WTC11 (cell line): ENCODE measurements at regions not wholly inside any gene's neighbourhood (a gene's known extent, or its start where the extent isn't known, plus 50 kb on each side); places are given as distances from the start of the nearest gene placed in this dataset.

Experiments
- ATAC-seq: fragments of 200-7000 bp; cut with Tn5 transposase; 2 replicates; pipeline ENCODE4 v1.10.0; 2021; ENCODE audit warnings: mild to moderate bottlenecking, moderate library complexity
- CTCF ChIA-PET: fragments of 300-600 bp; sonication (Branson Sonifier 250); formaldehyde crosslinking; loops from one replicate; lab custom pipeline; 2021; ENCODE audit warnings: antibody characterized with exemption; lab: Charles Lee
- POLR2A ChIA-PET: fragments of 350-600 bp; sonication (Branson Sonifier 250); formaldehyde crosslinking; loops from one replicate; lab custom pipeline; 2021; ENCODE audit warnings: antibody characterized with exemption; lab: Charles Lee
- DNase-seq: peaks from one replicate; pipeline ENCODE4 v3.0.0; 2021; ENCODE audit warnings: low spot score
- H3K27ac Mint-ChIP-seq: 2 replicates; pipeline ENCODE4 v1.8.0; 2021; ENCODE audit warnings: mixed read lengths
- H3K27me3 Mint-ChIP-seq: 2 replicates; pipeline ENCODE4 v1.8.0; 2021; ENCODE audit warnings: low read depth, mild to moderate bottlenecking, moderate library complexity, mixed read lengths
- H3K36me3 Mint-ChIP-seq: 2 replicates; pipeline ENCODE4 v1.8.0; 2021; ENCODE audit warnings: mixed read lengths
- H3K4me1 Mint-ChIP-seq: 2 replicates; pipeline ENCODE4 v1.8.0; 2022; ENCODE audit warnings: mixed read lengths
- H3K4me3 Mint-ChIP-seq: 2 replicates; pipeline ENCODE4 v1.8.0; 2021; ENCODE audit warnings: mild to moderate bottlenecking, moderate library complexity, mixed read lengths
- H3K9me3 Mint-ChIP-seq: 2 replicates; pipeline ENCODE4 v1.8.0; 2021; ENCODE audit warnings: mixed read lengths
- ATF1 ChIP-seq: sonication (generic); formaldehyde crosslinking; IDR thresholded peaks from 2 replicates; pipeline ENCODE4 v1.8.1; 2023; ENCODE audit warnings: mild to moderate bottlenecking, moderate library complexity, missing genetic modification reagents
- CREB1 ChIP-seq: sonication (generic); formaldehyde crosslinking; IDR thresholded peaks from 2 replicates; pipeline ENCODE4 v1.8.0; 2023; ENCODE audit warnings: mild to moderate bottlenecking, missing genetic modification reagents
- CREM ChIP-seq: sonication (generic); formaldehyde crosslinking; IDR thresholded peaks from 2 replicates; pipeline ENCODE4 v1.8.1; 2022; ENCODE audit warnings: mild to moderate bottlenecking, missing genetic modification reagents, moderate library complexity
- HMGA2 ChIP-seq: fragments of 250-450 bp; sonication (Bioruptor Pico); IDR thresholded peaks from 2 replicates; pipeline ENCODE4 v1.4.0; 2021; ENCODE audit warnings: mild to moderate bottlenecking, moderate library complexity
- MXD4 ChIP-seq: fragments of 250-450 bp; sonication (Bioruptor Pico); IDR thresholded peaks from 2 replicates; pipeline ENCODE4 v1.8.0; 2021; ENCODE audit warnings: mild to moderate bottlenecking, moderate library complexity, borderline replicate concordance
- NFATC4 ChIP-seq: fragments of 250-450 bp; sonication (Bioruptor Pico); IDR thresholded peaks from 2 replicates; pipeline ENCODE4 v1.9.0; 2021; ENCODE audit warnings: mild to moderate bottlenecking
- PRDM15 ChIP-seq: sonication (generic); formaldehyde crosslinking; IDR thresholded peaks from 2 replicates; pipeline ENCODE4 v1.8.0; 2022; ENCODE audit warnings: missing genetic modification reagents
- RORB ChIP-seq: fragments of 250-450 bp; sonication (Bioruptor Pico); IDR thresholded peaks from 2 replicates; pipeline ENCODE4 v1.9.0; 2021; ENCODE audit warnings: mild to moderate bottlenecking
- ZNF121 ChIP-seq: sonication (generic); formaldehyde crosslinking; IDR thresholded peaks from 2 replicates; pipeline ENCODE4 v1.8.0; 2023; ENCODE audit warnings: missing genetic modification reagents
- ZNF416 ChIP-seq: fragments of 250-450 bp; sonication (Bioruptor Pico); IDR thresholded peaks from 2 replicates; pipeline ENCODE4 v1.9.0; 2021; ENCODE audit warnings: mild to moderate bottlenecking, inconsistent platforms
- ZNF512 ChIP-seq: sonication (generic); formaldehyde crosslinking; IDR thresholded peaks from 2 replicates; pipeline ENCODE4 v1.8.1; 2022; ENCODE audit warnings: missing genetic modification reagents, borderline replicate concordance
- TF ChIP-seq, protein P1 (sequence below): sonication (generic); formaldehyde crosslinking; IDR thresholded peaks from 2 replicates; pipeline ENCODE4 v1.8.0; 2023; ENCODE audit warnings: missing genetic modification reagents, mild to moderate bottlenecking, borderline replicate concordance
- TF ChIP-seq, protein P2 (sequence below): sonication (generic); formaldehyde crosslinking; IDR thresholded peaks from 2 replicates; pipeline ENCODE4 v1.8.1; 2023; ENCODE audit warnings: mild to moderate bottlenecking, missing genetic modification reagents, borderline replicate concordance
- TF ChIP-seq, protein P3 (sequence below): fragments of 250-450 bp; sonication (Bioruptor Pico); IDR thresholded peaks from 2 replicates; pipeline ENCODE4 v1.9.0; 2021; ENCODE audit warnings: mild to moderate bottlenecking, borderline replicate concordance

GRCh38 chr4:136121426-136121825 is 1410.9 kb downstream of the PCDH18 start:
- no peak overlapping the region for H3K27ac Mint-ChIP-seq
- no peaks in the 10 kb centered on the region for H3K36me3 Mint-ChIP-seq
- H3K27me3 Mint-ChIP-seq: no peaks in the 10 kb centered on the region
- POLR2A ChIA-PET: no interaction called here
- no peak overlapping the region for H3K4me3 Mint-ChIP-seq
- ATAC-seq: no peak
- no peaks in the 10 kb centered on the region for H3K4me1 Mint-ChIP-seq
- CTCF ChIA-PET: no interaction called here
- TF ChIP-seq ZNF121 (no peak), ZNF512 (no peak), MXD4 (CRISPR knock-in tag) (no peak), ATF1 (CRISPR knock-in tag) (no peak)
- TF ChIP-seq, protein P1, sequence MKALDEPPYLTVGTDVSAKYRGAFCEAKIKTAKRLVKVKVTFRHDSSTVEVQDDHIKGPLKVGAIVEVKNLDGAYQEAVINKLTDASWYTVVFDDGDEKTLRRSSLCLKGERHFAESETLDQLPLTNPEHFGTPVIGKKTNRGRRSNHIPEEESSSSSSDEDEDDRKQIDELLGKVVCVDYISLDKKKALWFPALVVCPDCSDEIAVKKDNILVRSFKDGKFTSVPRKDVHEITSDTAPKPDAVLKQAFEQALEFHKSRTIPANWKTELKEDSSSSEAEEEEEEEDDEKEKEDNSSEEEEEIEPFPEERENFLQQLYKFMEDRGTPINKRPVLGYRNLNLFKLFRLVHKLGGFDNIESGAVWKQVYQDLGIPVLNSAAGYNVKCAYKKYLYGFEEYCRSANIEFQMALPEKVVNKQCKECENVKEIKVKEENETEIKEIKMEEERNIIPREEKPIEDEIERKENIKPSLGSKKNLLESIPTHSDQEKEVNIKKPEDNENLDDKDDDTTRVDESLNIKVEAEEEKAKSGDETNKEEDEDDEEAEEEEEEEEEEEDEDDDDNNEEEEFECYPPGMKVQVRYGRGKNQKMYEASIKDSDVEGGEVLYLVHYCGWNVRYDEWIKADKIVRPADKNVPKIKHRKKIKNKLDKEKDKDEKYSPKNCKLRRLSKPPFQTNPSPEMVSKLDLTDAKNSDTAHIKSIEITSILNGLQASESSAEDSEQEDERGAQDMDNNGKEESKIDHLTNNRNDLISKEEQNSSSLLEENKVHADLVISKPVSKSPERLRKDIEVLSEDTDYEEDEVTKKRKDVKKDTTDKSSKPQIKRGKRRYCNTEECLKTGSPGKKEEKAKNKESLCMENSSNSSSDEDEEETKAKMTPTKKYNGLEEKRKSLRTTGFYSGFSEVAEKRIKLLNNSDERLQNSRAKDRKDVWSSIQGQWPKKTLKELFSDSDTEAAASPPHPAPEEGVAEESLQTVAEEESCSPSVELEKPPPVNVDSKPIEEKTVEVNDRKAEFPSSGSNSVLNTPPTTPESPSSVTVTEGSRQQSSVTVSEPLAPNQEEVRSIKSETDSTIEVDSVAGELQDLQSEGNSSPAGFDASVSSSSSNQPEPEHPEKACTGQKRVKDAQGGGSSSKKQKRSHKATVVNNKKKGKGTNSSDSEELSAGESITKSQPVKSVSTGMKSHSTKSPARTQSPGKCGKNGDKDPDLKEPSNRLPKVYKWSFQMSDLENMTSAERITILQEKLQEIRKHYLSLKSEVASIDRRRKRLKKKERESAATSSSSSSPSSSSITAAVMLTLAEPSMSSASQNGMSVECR (CRISPR knock-in tag): no peak
- DNase-seq: no peak
- H3K9me3 Mint-ChIP-seq: peaks cover 3% of the 10 kb centered on the region; the same call in 1 of the 2 replicates

DNA sequence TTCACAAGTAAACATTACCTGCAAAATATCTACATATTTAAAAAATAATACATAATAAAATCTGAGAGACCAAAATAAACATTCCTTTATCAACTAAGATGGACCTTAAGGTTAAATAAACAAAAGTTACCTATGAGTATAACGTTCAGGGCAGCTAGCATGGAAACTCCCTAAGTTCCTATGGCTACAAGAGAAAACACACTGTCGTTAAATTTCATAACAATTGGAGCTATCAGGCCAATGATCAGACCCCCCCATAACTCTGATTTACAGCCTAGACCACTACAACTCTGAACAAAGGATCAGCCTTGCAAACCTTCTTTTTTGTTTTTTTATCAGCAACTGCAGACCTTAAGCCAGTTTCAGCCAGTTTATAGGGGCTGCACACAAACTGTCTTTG is 1418.4 kb downstream of the PCDH18 start:
- Mint-ChIP-seq H3K27ac (no peak overlapping the region), H3K4me1 (no peaks in the 10 kb centered on the region), H3K9me3 (no peaks in the 10 kb centered on the region), H3K4me3 (no peak overlapping the region), H3K27me3 (no peaks in the 10 kb centered on the region), H3K36me3 (no peaks in the 10 kb centered on the region)
- DNase-seq (no peak), ATAC-seq (no peak)
- ChIA-PET POLR2A (no interaction called here), CTCF (no interaction called here)
- no peak for TF ChIP-seq PRDM15 (CRISPR knock-in tag)
- TF ChIP-seq ZNF416: no peak
- TF ChIP-seq NFATC4: no peak
- no peak for TF ChIP-seq CREM (CRISPR knock-in tag)
- TF ChIP-seq RORB (CRISPR knock-in tag): no peak
- TF ChIP-seq HMGA2: no peak
- no peak for TF ChIP-seq ZNF512
- TF ChIP-seq, protein P2, sequence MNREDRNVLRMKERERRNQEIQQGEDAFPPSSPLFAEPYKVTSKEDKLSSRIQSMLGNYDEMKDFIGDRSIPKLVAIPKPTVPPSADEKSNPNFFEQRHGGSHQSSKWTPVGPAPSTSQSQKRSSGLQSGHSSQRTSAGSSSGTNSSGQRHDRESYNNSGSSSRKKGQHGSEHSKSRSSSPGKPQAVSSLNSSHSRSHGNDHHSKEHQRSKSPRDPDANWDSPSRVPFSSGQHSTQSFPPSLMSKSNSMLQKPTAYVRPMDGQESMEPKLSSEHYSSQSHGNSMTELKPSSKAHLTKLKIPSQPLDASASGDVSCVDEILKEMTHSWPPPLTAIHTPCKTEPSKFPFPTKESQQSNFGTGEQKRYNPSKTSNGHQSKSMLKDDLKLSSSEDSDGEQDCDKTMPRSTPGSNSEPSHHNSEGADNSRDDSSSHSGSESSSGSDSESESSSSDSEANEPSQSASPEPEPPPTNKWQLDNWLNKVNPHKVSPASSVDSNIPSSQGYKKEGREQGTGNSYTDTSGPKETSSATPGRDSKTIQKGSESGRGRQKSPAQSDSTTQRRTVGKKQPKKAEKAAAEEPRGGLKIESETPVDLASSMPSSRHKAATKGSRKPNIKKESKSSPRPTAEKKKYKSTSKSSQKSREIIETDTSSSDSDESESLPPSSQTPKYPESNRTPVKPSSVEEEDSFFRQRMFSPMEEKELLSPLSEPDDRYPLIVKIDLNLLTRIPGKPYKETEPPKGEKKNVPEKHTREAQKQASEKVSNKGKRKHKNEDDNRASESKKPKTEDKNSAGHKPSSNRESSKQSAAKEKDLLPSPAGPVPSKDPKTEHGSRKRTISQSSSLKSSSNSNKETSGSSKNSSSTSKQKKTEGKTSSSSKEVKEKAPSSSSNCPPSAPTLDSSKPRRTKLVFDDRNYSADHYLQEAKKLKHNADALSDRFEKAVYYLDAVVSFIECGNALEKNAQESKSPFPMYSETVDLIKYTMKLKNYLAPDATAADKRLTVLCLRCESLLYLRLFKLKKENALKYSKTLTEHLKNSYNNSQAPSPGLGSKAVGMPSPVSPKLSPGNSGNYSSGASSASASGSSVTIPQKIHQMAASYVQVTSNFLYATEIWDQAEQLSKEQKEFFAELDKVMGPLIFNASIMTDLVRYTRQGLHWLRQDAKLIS (CRISPR knock-in tag): no peak
- no peak for TF ChIP-seq ZNF121
- TF ChIP-seq, protein P3, sequence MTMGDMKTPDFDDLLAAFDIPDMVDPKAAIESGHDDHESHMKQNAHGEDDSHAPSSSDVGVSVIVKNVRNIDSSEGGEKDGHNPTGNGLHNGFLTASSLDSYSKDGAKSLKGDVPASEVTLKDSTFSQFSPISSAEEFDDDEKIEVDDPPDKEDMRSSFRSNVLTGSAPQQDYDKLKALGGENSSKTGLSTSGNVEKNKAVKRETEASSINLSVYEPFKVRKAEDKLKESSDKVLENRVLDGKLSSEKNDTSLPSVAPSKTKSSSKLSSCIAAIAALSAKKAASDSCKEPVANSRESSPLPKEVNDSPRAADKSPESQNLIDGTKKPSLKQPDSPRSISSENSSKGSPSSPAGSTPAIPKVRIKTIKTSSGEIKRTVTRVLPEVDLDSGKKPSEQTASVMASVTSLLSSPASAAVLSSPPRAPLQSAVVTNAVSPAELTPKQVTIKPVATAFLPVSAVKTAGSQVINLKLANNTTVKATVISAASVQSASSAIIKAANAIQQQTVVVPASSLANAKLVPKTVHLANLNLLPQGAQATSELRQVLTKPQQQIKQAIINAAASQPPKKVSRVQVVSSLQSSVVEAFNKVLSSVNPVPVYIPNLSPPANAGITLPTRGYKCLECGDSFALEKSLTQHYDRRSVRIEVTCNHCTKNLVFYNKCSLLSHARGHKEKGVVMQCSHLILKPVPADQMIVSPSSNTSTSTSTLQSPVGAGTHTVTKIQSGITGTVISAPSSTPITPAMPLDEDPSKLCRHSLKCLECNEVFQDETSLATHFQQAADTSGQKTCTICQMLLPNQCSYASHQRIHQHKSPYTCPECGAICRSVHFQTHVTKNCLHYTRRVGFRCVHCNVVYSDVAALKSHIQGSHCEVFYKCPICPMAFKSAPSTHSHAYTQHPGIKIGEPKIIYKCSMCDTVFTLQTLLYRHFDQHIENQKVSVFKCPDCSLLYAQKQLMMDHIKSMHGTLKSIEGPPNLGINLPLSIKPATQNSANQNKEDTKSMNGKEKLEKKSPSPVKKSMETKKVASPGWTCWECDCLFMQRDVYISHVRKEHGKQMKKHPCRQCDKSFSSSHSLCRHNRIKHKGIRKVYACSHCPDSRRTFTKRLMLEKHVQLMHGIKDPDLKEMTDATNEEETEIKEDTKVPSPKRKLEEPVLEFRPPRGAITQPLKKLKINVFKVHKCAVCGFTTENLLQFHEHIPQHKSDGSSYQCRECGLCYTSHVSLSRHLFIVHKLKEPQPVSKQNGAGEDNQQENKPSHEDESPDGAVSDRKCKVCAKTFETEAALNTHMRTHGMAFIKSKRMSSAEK (CRISPR knock-in tag): no peak
- no peak for TF ChIP-seq CREB1
